ENCODE measurements at regions not wholly inside any gene's neighbourhood (a gene's known extent, or its start where the extent isn't known, plus 50 kb on each side); places are given as distances from the start of the nearest gene placed in this dataset.
A peak's percentile ranks its signal among the peaks of the same experiment; 100 is the strongest.

DNA sequence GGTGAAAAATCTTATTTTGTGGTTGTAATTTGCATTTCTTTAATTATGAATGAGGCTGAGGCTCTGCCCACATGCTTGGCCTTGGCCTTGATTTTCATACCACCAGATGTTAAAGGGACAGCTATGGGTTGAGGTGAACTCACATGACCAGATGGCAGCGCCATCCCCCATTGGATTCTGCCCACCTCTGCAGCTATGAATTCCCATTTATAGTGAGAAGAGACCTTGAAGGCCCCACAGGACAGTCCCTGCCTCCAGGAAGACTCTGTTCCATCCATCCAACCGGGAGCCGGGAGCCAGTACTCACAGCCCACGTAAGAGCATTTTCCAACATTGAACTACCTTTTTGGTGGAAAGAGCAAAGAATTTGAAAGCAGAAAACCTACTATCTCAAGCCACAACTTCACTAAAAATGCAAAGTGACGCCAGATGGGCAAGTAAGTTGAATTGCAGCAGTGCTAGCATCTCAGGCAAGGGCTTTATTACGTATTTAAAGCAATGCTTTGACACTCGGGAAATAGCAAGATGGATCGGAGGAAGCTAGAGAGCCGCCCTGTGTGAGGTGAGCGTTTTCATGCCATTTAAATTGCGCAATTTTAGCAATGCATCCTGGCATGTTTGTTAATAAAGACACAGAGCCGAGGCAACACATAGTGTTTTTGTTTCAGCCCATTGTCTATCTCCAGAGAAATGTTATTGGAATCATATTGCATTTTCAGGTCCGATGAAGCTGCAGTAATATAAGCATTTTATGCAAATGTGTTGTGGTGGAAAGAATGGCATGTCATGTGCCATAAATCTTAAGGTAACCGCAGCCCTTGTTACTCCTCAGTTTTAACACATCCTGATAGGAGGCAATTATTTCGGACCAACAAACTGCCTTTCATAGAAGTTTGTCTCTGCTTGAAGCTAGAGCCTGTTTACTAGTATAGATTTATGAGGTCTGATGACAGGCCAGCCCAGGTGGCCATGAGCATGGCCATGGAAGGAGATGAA lies 273.4 kb upstream of the TNRC6C start:
- peaks cover 5% of the 10 kb centered on the region for H3K9me3 Mint-ChIP-seq

DNA sequence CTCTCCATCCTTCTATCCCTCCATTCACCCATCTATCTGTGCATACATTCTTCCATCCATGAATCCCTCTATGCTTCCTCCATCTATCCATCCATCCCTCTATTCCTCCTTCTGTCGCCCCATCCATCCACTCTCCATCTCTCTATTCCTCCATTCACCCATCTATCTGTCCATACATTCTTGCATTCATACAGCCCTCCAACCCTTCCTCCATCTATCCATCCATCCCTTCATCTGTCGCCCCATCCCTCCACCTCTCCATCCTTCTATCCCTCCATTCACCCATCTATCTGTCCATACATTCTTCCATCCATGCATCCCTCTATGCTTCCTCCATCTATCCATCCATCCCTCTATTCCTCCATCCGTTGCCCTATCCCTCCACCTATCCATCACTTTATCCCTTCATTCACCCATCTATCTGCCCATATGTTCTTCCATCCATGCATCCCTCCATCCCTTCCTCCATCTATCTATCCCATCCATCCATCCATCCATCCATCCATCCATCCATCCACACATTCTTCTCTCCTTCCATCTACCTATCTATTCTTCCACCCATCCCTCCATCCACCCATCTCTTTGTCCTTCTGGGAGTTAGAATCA lies 272.5 kb upstream of the TNRC6C start:
- Mint-ChIP-seq H3K27me3 (peaks cover 55% of the 10 kb centered on the region), H3K9me3 (peaks cover 5% of the 10 kb centered on the region), H3K4me1 (peaks cover 14% of the 10 kb centered on the region), H3K4me3 (no peak overlapping the region), H3K27ac (no peak overlapping the region), H3K36me3 (no peaks in the 10 kb centered on the region)
- ATAC-seq, result no peak

More for the DNA sequence above, 273.4 kb upstream of the TNRC6C start:
- Mint-ChIP-seq H3K27me3 (peaks cover 51% of the 10 kb centered on the region), H3K36me3 (no peaks in the 10 kb centered on the region), H3K4me1 (peaks cover 5% of the 10 kb centered on the region), H3K4me3 (no peak overlapping the region), H3K27ac (no peak overlapping the region)
- ATAC-seq, result no peak

DNA sequence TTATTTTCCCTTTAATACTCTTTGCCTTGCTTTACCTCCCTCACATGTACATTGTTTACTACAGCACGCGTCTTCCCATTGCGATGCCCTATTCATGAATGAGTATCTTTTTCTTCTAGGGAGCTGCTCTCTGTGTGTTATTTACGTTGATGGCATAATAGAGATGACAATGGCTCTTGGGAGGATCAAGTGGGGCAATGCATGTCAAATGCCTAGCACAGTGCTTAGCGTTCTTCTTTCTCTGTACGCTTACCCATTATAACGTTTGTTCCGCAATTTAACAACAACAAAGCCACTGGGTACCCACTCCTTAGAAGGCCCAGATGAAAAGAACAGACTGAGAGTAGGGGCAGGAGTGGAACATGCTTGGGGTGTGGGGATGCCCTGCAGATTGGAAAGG lies 271.6 kb upstream of the TNRC6C start:
- no peak overlapping the region for H3K27ac Mint-ChIP-seq
- no peak overlapping the region for H3K4me3 Mint-ChIP-seq
- no peak for ATAC-seq
- H3K9me3 Mint-ChIP-seq, result peaks cover 5% of the 10 kb centered on the region
- peaks cover 64% of the 10 kb centered on the region for H3K27me3 Mint-ChIP-seq
- H3K36me3 Mint-ChIP-seq, result no peaks in the 10 kb centered on the region
- H3K4me1 Mint-ChIP-seq, result peaks cover 22% of the 10 kb centered on the region

DNA sequence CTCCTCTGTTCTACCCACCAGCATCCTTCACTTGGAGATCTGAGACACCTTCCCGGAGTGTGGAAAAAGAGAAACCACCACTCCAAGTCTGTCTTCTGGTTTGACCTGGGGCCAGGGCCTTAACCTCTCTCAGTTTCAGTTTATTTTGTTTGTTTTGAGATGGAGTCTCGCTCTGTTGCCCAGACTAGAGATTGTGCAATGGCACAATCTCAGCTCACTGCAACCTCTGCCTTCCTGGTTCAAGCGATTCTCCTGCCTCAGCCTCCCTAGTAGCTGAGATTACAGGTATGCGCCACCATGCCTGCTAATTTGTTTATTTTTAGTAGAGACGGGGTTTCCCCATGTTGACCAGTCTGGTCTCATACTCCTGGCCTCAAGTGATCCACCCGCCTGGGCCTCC lies 271.1 kb upstream of the TNRC6C start:
- Mint-ChIP-seq H3K4me1 (peaks cover 27% of the 10 kb centered on the region), H3K9me3 (peaks cover 5% of the 10 kb centered on the region), H3K27ac (no peak overlapping the region), H3K27me3 (peaks cover 69% of the 10 kb centered on the region), H3K4me3 (no peak overlapping the region), H3K36me3 (no peaks in the 10 kb centered on the region)
- ATAC-seq, result no peak

DNA sequence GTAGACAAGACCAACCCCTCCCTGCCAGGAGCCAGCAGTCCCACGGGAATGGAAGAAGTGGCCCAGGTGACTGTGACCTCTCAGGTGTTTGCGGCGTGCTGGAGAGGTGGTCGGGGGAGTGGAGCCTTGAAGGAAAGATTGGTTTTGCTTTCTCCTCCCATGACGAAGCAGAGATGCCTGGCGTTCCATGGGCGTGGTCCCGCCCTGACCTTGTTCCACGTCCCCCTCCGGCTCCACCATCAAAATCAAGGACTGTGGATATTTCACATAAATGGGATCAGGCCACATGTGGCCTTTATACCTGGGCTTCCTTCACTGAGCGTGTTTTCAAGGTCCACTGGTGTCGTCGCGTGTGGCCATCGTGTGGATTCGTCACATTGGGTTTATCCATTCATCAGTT lies 270.6 kb upstream of the TNRC6C start:
- no peak overlapping the region for H3K4me3 Mint-ChIP-seq
- H3K36me3 Mint-ChIP-seq, result no peaks in the 10 kb centered on the region
- peaks cover 5% of the 10 kb centered on the region for H3K9me3 Mint-ChIP-seq
- no peak overlapping the region for H3K27ac Mint-ChIP-seq
- no peak for ATAC-seq
- H3K27me3 Mint-ChIP-seq, result peaks cover 74% of the 10 kb centered on the region
- peaks cover 28% of the 10 kb centered on the region for H3K4me1 Mint-ChIP-seq

DNA sequence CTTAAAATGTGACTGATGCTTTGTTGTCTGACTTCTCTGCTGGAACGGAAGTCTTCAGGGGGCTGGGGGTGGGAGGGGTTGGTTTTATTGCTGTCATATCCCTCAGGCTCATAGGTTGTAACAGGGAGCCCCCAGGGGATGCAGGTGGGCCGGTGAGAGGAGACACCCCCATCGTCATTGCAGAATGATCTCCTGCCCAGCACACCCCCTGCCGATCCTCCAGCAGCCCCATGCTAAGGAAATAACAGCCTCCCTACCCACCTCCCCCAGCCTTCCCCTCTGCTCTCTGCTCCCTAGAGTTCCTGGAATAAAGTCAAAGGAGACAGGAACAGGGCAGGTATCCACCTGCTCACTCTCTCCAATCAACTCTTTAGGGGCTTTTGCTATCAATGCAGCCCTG lies 270.1 kb upstream of the TNRC6C start:
- peaks cover 78% of the 10 kb centered on the region for H3K27me3 Mint-ChIP-seq
- H3K36me3 Mint-ChIP-seq, result no peaks in the 10 kb centered on the region
- H3K4me3 Mint-ChIP-seq, result no peak overlapping the region
- peaks cover 28% of the 10 kb centered on the region for H3K4me1 Mint-ChIP-seq
- peaks cover 5% of the 10 kb centered on the region for H3K9me3 Mint-ChIP-seq
- ATAC-seq, result no peak
- no peak overlapping the region for H3K27ac Mint-ChIP-seq

DNA sequence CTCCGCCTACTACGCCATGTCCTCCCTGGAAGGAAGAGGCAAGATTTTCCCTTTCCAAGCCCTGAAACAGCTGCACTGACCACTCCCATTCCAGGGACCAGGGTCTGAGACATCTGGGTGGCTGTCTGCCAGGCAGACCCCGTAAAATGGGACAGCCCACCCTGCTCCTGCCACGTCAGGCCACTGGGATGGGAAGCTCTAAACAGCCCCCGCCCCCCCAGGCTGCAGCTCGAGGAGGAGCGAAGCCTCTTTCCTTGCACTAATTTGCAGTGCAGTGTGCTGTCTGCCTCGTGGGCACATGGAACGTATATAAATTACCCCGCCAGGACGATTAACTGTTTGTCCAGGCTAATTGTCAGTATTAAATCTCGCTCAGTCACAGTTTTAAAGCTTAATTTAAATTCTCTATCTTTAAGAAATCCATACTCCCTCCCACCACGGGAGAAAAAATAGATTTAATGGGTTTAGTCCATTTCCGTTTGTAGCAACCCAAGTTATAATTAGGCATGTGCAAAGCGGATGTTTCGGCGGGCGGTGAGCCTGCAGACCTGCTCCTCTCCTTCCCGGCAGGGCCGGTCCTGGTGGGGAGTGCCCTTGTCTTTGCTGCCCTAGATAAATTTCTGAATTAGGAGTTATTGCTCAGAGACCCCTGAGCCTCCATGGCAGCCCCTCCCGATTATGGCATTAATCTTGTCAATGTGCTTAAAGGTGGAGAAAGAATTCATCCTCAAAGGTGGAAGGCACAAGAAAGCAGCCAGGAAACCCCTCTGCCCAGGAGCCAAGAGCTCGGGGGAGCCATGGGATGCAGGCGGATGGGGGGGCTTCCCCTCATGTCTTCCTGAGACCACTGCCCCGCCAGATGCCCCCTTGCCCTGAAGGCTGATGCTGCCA lies 268.0 kb upstream of the TNRC6C start:
- Mint-ChIP-seq H3K4me1 (peaks cover 23% of the 10 kb centered on the region), H3K4me3 (no peak overlapping the region), H3K27me3 (peaks cover 78% of the 10 kb centered on the region), H3K9me3 (peaks cover 5% of the 10 kb centered on the region), H3K36me3 (no peaks in the 10 kb centered on the region), H3K27ac (no peak overlapping the region)
- ATAC-seq, result no peak

DNA sequence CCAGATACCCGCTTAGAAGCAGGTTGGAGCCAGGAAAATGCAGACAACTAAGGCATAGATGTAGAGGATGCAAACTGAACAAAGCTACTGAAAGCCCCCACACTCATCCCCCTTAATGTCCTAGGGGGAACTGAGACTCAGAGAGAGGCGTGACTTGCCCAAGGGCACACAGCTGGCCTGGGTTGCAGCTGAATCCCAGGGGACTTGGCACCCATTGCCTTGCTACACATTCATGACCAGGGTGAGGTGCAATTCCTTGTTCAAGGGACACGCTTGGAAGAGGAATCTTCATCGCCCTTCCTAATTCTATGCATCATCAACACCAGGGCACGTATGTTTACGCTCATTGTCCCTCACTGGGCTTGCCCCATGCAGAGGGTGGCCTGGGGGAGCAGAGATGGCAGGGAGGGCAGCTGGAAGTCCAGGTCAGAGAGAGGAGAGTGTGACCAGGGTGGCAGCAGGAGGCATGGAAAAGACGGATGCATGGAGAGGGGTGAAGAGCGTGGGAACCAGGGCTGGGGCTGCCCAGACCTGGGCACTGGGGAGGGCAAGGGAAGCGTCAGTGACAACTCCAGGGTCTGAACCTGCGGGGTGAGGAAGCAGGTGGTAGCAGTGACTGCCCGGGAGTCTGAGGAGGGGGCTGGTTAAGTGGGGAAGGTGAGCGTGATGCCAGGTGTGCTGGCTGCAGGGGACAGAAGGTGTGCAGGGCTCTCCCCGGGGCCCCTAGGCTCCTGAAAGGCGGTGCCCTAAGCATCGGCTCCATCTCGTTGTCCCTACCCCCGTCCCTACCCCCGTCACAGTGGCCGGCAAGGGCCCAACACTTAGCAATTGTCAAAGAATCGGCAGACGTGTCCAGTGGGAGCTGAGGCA lies 267.1 kb upstream of the TNRC6C start:
- Mint-ChIP-seq H3K27ac (no peak overlapping the region), H3K27me3 (peaks cover 78% of the 10 kb centered on the region), H3K36me3 (no peaks in the 10 kb centered on the region), H3K4me1 (peaks cover 23% of the 10 kb centered on the region), H3K4me3 (no peak overlapping the region), H3K9me3 (no peaks in the 10 kb centered on the region)
- ATAC-seq, result peak; percentile 69

DNA sequence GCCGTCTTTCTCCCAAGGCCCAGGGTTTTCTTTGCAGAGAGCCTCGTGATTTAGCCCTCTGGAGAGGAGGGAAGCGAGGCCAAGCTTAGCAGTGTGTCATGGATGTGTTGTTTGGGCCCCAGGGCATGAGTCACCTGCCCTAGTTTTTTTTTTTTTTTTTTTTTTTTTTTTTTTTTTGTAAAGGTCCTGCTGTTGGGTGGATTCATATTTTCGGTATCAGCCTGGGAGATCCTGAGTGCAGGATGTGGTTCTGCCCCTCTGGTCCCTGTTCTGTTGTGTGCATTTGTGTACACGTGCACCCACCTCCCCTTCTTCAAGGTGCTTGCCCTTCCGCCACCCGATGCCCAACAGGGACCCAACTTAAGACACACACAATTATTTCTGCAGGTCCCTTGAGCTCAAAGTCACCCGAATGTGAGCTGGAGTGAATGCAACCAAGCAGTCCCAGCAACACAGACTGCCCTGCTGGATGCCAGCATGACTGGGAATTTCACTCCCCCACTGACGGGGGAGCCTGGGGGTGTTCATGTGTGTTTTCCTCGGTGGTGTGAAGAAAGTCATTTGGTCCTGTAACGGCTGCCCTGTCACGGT lies 265.8 kb upstream of the TNRC6C start:
- Mint-ChIP-seq H3K4me1 (peaks cover 23% of the 10 kb centered on the region), H3K27ac (no peak overlapping the region), H3K27me3 (peaks cover 80% of the 10 kb centered on the region), H3K36me3 (no peaks in the 10 kb centered on the region), H3K9me3 (no peaks in the 10 kb centered on the region), H3K4me3 (no peak overlapping the region)
- no peak for ATAC-seq

DNA sequence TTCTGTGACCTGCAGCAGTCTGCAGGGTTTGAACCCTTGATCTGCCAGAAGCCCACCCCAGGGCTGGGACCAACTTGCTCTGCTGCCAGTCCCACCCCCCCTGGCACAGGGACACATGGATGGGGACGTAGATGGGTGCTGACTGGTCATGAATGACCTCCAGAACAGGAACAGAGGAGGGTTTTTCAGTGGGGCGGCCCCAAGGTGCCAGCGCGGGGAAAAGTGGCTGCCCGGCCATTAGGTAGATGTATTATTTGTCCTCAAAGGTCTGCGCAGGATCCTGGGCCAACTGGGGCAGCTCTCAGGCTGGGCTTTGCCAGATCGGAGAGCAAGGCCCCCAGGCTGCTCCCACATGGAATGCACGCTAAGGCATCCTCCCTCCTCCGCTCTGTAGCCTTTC lies 265.2 kb upstream of the TNRC6C start:
- H3K4me3 Mint-ChIP-seq, result no peak overlapping the region
- no peak for ATAC-seq
- peaks cover 23% of the 10 kb centered on the region for H3K4me1 Mint-ChIP-seq
- H3K36me3 Mint-ChIP-seq, result no peaks in the 10 kb centered on the region
- no peak overlapping the region for H3K27ac Mint-ChIP-seq
- H3K9me3 Mint-ChIP-seq, result no peaks in the 10 kb centered on the region
- H3K27me3 Mint-ChIP-seq, result peaks cover 81% of the 10 kb centered on the region

DNA sequence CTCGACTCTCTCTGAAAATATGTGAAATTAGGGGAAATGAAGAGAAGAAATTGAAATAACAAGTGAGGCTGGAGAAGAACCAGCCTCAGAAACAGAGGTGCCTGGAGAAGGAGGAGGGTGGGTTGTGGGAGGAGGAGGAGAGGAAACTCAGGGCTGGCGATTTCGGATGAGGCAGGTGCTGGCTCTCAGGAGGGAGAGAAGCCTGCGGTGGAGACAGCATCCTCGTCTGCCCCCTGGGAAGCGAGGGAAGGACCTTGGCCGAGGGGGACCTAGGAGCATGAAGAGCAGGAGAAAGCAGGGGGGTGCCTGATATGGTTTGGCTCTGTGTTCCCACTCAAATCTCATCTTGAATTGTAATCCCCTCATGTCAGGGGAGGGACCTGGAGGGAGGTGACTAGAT lies 264.7 kb upstream of the TNRC6C start:
- peaks cover 86% of the 10 kb centered on the region for H3K27me3 Mint-ChIP-seq
- H3K4me3 Mint-ChIP-seq, result no peak overlapping the region

DNA sequence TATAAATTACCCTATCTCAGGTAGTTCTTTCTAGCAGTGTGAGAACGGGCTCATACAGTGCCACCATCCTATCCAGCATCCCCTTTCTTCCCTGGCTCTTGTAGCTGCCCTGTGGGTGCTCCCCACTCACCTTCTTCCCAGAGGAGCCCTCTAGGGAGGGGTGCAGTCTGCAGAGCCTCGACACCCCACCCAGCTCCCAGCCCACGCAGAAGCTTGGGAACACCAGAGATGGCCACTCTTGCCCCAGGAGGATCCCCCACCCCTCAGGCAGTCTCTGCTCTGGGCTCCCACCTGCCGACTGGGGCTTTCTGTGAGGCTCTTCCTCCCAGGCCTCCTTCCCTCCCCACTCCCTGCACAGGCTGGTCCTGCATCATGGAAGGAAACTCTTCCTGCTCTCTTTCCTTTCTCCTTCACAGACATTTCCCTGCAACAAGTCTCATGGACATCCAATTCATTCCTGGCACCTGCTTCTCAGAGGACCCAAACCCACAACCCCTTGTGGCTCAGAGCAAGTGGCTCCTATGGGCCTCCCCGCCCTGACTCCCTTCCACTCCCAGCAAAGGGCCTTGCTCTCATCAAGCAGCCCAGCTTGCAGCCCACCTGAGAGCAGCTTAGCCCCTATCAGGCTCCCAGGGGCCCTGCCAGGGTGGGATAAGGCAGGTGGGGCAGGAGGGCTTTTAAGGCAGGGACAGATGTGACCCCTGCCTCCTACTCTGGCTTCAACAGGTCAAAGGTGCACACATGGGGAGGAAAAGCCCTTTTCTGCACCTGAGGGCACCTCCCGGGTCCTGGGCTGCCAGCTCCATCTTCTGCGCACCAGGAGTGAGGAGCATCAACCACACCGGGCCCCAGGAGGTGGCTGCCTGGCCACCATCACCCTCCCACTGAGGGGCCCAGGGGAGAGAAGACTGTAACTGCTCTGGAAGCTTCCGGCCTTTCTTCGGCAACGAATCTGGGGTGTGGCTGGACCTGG lies 263.8 kb upstream of the TNRC6C start:
- Mint-ChIP-seq H3K4me1 (peaks cover 23% of the 10 kb centered on the region), H3K27ac (no peak overlapping the region), H3K9me3 (no peaks in the 10 kb centered on the region)

More for the DNA sequence above, 264.7 kb upstream of the TNRC6C start:
- ATAC-seq, result no peak
- no peaks in the 10 kb centered on the region for H3K9me3 Mint-ChIP-seq
- no peak overlapping the region for H3K27ac Mint-ChIP-seq
- H3K36me3 Mint-ChIP-seq, result no peaks in the 10 kb centered on the region
- H3K4me1 Mint-ChIP-seq, result peaks cover 23% of the 10 kb centered on the region

DNA sequence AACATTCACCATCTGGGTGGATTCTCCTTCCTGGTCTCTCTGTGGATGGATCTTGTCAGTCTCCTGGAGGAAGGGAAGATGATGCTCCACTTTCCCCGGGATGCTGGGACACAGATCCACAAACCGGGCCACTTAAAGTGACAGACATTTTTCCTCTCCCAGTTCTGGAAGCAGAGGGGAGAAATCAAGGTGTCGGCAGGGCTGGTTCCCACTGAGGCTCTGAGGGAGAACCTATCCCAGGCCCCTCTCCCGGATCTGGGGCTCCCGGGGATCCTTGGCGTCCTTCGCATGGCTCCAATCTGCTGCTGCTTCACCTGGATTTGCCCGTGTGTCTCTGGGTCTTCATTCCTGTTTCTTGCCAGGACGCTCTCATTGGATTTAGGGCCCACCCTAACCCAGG lies 263.1 kb upstream of the TNRC6C start:
- H3K27ac Mint-ChIP-seq, result no peak overlapping the region
- H3K27me3 Mint-ChIP-seq, result peaks cover 86% of the 10 kb centered on the region
- no peak overlapping the region for H3K4me3 Mint-ChIP-seq
- peaks cover 19% of the 10 kb centered on the region for H3K4me1 Mint-ChIP-seq
- H3K9me3 Mint-ChIP-seq, result no peaks in the 10 kb centered on the region
- H3K36me3 Mint-ChIP-seq, result no peaks in the 10 kb centered on the region
- no peak for ATAC-seq

More for the DNA sequence above, 263.8 kb upstream of the TNRC6C start:
- no peak for ATAC-seq
- Mint-ChIP-seq H3K4me3 (no peak overlapping the region), H3K27me3 (peaks cover 91% of the 10 kb centered on the region), H3K36me3 (no peaks in the 10 kb centered on the region)
